ENCODE measurements at regions not wholly inside any gene's neighbourhood (a gene's known extent, or its start where the extent isn't known, plus 50 kb on each side); places are given as distances from the start of the nearest gene placed in this dataset.

DNA sequence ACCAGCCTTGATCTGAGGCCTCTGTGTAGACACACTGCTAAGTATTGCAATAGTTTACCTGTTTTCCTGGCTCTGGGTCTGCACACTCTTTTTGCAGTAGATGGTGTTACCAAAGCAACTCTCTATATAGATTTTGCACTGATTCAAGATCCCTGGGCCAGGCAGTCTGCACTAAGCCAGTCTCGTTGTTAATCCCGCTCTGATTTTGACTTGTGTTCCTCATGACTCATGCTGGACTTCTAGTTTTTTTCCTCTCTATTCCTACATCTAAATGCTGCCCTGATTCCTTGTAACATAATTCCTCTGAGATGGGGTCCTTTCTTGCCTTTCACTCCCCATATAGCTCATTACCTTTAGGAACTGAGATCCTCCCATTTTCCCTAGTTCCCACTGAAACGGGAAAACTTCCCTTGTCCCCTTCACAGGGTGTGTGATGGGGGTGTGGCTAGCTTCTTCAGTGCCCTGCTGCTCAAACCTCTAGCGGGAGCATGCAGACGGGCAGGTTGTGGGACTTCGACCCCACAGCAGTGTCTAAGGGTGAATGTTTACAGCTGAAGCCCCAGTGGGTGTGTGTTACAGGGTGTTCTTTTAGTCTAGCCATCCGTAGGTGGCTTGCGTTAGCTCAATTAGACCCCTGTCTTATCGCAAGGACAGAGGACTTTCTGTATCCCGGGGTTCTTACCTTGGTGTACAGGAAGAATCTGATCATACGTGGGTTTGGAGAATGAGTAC is 106.5 kb upstream of the RAB3GAP2 start (continued):
- no peak for TF ChIP-seq C11orf30 (IDR thresholded peaks at IDR 0.05; ENCODE audit: low read depth)
- TF ChIP-seq ELF4 (CRISPR knock-in tag; IDR thresholded peaks at IDR 0.05): no peak
- no peak for TF ChIP-seq MTA1 (IDR thresholded peaks at IDR 0.05; ENCODE audit: borderline replicate concordance)
- no peak for TF ChIP-seq NCOA6 (IDR thresholded peaks at IDR 0.05)

DNA sequence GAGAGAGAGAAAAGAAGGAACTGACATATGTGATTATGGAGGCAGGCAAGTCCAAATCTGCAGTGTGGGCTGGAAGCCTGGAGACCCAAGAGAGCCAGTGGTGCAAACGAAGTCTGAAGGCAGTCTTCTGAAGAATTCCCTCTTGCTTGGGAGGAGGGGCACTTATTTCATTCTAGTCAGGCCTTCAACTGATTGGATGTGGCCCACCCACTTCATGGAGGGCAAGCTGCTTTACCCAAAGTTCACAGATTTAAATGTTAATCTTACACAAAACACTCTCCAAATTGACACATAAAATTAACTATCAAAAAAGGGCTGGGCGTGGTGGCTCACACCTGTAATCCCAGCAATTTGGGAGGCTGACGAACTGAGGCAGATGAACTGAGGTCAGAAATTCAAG is 103.5 kb upstream of the RAB3GAP2 start:
- DNase-seq (ENCODE audit: extremely low read depth in 1 of 4, low spot score in 3 of 4) (no peak), FAIRE-seq (no peak), ATAC-seq (no peak)
- no peak overlapping the region for H2AFZ ChIP-seq (ENCODE audit: low read depth, low read length)
- H3K79me2 ChIP-seq (ENCODE audit: control insufficient read depth, insufficient read depth, low read length): no peaks in the 10 kb centered on the region
- H3K27ac ChIP-seq (ENCODE audit: extremely low read depth, low read depth, low read length): no peak overlapping the region
- no peaks in the 10 kb centered on the region for H3K9me3 ChIP-seq (replicated peaks; ENCODE audit: control insufficient read depth, insufficient read depth, low read depth, low read length)
- in situ Hi-C loops (cut with MboI) (no loop called here), intact Hi-C loops (cut with micrococcal nuclease) (no loop called here)
- 2% methylated on average over 3 of the region's 3 CpGs for WGBS (ENCODE audit: insufficient coverage, low coverage, missing lambda C conversion rate)
- ChIA-PET CTCF (ENCODE audit: low intra/inter-chr PET ratio) (no interaction called here), POLR2A (interaction anchor here (1.1 kb wide), 1 partner anchor 10 kb away, joined by 3 read pairs; no protein-coding TSS in a partner anchor)
- TF ChIP-seq ETS2 (tag; IDR thresholded peaks at IDR 0.05; ENCODE audit: borderline replicate concordance, poor library complexity, severe bottlenecking): no peak
- TF ChIP-seq RBM25 (IDR thresholded peaks at IDR 0.05; ENCODE audit: low read depth, low read length, severe bottlenecking): peak; percentile 28
- TF ChIP-seq ZNF134 (CRISPR knock-in tag; conservative IDR thresholded peaks at IDR 0.05): peak; percentile 96
- TF ChIP-seq, protein P1, sequence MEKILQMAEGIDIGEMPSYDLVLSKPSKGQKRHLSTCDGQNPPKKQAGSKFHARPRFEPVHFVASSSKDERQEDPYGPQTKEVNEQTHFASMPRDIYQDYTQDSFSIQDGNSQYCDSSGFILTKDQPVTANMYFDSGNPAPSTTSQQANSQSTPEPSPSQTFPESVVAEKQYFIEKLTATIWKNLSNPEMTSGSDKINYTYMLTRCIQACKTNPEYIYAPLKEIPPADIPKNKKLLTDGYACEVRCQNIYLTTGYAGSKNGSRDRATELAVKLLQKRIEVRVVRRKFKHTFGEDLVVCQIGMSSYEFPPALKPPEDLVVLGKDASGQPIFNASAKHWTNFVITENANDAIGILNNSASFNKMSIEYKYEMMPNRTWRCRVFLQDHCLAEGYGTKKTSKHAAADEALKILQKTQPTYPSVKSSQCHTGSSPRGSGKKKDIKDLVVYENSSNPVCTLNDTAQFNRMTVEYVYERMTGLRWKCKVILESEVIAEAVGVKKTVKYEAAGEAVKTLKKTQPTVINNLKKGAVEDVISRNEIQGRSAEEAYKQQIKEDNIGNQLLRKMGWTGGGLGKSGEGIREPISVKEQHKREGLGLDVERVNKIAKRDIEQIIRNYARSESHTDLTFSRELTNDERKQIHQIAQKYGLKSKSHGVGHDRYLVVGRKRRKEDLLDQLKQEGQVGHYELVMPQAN (IDR thresholded peaks at IDR 0.05; ENCODE audit: borderline replicate concordance): no peak
- no peak for TF ChIP-seq SAFB2 (IDR thresholded peaks at IDR 0.05; ENCODE audit: borderline replicate concordance, low read depth, low read length, severe bottlenecking)
- TF ChIP-seq, protein P2, sequence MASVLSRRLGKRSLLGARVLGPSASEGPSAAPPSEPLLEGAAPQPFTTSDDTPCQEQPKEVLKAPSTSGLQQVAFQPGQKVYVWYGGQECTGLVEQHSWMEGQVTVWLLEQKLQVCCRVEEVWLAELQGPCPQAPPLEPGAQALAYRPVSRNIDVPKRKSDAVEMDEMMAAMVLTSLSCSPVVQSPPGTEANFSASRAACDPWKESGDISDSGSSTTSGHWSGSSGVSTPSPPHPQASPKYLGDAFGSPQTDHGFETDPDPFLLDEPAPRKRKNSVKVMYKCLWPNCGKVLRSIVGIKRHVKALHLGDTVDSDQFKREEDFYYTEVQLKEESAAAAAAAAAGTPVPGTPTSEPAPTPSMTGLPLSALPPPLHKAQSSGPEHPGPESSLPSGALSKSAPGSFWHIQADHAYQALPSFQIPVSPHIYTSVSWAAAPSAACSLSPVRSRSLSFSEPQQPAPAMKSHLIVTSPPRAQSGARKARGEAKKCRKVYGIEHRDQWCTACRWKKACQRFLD (CRISPR knock-in tag; IDR thresholded peaks at IDR 0.05): no peak
- no peak overlapping the region for H3K4me2 ChIP-seq (ENCODE audit: insufficient read depth, low read length)
- H3K9me1 ChIP-seq (ENCODE audit: control insufficient read depth, insufficient read depth, low read length): no peaks in the 10 kb centered on the region
- H3K27me3 ChIP-seq (ENCODE audit: control insufficient read depth in 2 of 2, insufficient read depth in 2 of 2, low read length in 2 of 2): peaks cover 0 to 12% of the 10 kb centered on the region in 2 experiments; a peak in 2 of 5 replicates
- no peaks in the 10 kb centered on the region for H4K20me1 ChIP-seq (replicated peaks; ENCODE audit: control insufficient read depth, insufficient read depth, low read length)
- H3K9ac ChIP-seq (ENCODE audit: insufficient read depth in 1 of 2, low read depth in 2 of 2, low read length in 2 of 2): no peak overlapping the region
- H3K36me3 ChIP-seq (ENCODE audit: control insufficient read depth, insufficient read depth, low read length): no peaks in the 10 kb centered on the region
- no peak overlapping the region for H3K4me3 ChIP-seq
- no peaks in the 10 kb centered on the region for H3K4me1 ChIP-seq (replicated peaks in 1 of 2; ENCODE audit: control insufficient read depth in 2 of 2, insufficient read depth in 2 of 2, low read length in 2 of 2)
- BruUV-seq (replicated peaks): no TSS peak

All from K562 (cell line).